GOT3 (cell line): ENCODE measurements at regions not wholly inside any gene's neighbourhood (a gene's known extent, or its start where the extent isn't known, plus 50 kb on each side); places are given as distances from the start of the nearest gene placed in this dataset.
"Not testable (repeated sequence)": the region's sequence is repeated elsewhere in the genome, so short reads cannot be mapped to it uniquely, and the experiment has no call there.

Source experiments
- DNase-seq: peaks from one replicate; lab custom pipeline; 2025; ENCODE audit warnings: mixed read lengths; lab: John Stamatoyannopoulos, UW

DNA sequence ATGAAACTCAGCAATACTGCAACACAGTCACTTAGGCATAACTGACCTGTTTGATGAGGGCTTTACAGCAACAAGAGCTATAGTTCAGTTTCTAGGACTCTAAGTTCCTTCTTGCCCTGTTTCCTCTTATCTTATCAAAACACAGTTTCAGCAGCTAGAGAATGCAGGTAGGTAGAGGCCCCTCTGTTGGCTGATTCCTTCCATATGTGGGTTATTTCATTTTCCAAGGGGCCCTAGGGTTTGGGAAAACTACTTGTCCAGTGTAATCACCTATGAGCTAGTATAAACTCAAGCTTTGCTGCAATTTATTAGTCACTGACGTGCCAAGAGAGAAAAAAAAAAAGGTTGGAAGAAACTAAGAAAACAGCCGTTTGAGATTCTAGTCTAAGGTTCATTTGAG, 607.7 kb upstream of the USP24 start:
- DNase-seq = no peak

DNA sequence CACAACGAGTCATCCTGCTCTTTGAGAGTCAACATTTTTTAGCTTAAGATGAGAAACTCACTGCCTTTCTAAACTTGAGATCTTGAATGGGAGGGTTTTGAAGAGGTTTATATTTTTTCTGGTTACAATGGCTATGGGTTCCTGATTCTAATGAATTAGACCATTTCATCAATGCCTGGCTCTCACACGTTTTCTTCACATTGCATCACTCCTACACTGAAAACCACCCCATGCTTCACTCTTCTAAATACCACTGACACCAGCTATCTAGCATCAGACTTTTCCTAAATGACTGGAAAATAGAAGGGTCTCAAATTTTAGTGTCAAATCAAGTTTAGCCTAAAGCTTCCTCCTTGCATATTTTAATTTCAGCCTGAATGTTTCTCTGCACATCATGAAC, 606.1 kb upstream of the USP24 start:
- DNase-seq = no peak

DNA sequence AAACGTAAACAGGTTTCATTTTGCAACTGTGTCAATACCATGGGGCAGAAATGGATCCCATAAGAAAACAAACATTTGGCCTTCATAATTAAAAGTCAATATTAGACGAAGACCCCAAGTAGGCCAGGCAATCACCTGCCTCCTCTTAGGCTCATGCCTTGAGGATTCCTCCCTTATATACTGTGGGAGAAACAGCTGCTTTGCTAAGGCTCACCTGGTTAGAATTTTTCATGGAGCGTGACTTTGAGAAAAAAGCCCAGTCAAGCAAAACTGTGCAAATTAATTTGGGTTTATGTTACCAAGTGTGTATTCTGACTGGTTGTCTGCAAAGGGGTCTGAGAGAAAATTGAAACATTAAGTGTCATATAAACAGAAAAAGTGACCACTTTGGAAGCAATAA, 605.3 kb upstream of the USP24 start:
- no peak for DNase-seq

DNA sequence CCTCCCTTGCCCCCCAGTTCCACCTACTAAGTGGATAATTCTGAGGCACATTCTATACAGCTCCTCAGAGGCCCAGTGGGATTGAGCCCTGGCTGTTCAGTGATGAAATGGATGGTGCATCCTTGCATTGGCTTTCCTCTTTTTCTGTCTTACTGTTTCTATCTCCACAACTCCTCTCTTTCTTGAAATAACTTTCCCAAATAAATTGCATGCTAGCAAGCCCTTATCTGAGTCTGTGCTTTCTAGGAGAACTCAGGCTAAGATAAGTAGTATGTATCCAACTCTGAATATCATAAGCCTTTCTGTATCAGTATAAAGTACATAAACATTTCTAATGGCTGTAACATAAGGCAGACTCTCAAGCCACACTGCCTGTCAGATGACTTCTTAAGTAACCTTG, 603.8 kb upstream of the USP24 start:
- DNase-seq = no peak

DNA sequence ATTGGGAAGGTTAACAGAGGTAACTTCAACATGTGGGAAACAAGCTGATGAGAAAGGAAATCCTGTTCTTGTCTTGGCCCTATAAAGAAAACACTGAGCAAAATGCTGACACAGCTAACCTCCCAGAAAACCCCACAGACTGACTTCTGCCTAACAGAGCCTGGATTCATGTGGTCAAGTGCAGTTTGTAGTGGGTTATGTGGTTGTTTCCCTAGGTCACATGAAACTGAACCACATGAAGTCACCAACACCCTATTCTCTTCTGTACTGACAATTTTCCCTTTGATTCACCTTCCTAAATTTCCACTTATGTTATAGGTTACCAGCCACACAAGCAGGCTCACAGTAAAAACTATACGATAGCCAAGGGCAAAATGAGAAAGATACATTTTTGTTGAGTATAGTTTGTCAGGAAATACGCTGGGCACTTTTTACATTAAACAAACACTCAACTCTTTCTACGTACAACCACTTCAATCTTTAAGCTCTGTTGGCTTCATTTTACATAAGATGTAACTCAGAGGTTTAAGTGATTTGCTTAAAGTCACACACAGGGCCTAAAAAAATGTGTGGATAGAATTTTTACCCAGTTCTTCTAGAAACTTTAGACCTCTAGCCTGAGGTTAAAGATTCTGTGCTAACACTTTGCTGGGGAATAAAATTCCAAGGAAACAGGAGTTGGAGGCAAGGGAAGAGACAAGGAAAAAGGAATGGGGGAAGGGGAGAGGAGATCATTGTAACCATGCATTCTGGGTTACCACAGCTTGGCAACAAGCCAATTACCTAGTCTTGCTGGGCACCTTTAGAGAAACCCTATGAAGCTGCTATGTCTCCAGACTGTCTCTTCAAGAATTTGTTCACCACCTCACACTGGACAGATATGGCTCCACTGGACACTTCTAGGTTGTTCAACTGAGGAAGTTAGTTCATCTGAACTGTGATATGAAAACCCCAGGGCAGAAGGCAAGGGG, 601.6 kb upstream of the USP24 start:
- DNase-seq = no peak

DNA sequence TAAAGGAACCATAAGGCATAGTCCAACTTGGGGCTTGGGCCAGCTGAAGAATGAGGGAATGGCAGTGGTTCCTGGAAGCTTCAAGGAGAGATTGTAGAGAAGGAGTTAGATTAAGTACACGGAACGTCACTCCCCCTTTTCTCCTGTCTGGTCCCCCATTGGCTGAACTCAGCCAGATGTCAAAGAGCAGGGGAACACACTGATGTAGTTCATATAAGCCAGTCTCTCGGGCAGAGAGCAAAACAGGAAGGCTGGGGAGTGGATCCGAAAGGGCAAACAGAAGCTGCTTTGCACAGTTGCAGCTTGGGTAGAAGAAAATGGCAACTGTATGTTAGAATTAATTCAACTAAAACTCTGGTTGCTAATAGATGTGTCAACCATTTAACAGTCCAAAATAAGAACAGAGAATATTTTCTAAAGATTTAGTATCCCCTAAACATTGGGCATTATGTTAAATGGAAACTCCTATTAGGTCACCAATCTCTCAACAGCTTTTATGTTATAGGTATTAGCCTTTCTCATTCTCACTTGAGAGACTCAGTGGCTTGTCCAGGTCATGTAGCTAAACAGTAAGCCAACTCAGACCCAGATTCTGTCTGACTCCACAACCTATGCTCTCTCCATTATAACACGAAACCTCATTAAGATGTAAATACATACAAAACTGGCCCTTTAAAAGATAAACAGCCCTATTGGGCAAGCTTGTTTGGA, 600.7 kb upstream of the USP24 start:
- DNase-seq = no peak

DNA sequence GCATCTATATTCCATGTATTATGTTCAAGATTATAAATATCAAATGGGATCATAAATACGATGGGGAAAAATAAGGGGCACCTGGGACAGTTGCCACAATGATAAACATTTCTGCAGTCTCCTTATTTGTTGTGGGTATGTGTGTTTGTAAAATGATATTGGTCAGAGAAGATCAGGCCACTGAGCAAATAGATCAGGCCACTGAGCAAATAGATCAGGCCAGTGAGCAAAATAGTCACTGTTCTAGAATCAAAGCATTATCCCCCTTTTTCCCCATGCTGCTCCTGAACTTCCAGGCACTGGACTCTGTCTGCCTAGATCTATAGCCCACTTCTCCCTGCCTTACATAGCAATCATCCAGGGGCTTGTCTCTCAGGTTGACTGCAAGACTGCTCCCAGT, 599.8 kb upstream of the USP24 start:
- no peak for DNase-seq

DNA sequence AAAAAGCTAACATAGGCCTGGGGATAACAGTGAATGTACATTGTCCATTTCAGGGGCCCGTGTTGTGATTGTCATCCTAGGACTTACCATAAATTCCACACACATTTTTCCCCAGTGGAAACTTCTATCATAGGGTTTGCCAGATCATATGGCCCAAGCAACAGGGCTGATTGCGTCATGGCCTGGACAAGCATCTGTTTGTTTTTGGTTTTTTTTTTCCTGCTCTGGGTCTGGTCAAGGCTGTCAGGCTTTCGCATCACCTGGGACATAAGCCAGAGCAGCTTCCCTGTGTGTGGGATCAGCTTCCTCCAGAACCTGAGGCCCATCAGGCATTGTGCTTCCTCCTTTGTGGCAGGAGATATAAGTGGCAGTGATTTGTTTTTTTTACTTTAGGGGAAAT, 598.5 kb upstream of the USP24 start:
- DNase-seq = no peak

DNA sequence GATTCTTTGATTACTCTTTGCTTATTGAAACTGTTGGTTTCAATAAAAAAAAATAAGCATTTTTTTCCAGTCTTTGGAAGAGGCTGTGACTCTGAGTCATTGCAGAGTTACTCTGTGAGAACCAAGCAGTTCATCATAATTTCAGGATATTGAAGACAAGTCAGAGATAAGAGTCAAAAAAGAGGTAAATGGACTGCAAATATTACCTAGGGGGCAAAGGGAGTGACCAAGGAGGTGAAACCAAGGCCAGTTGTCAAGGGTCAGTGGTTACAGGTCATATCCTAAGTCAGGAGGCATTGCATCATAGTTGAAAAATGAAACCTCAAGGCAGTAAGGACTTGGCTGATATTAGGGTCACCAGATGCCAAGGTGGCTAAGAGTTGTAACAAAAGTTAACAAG, 597.1 kb upstream of the USP24 start:
- no peak for DNase-seq

DNA sequence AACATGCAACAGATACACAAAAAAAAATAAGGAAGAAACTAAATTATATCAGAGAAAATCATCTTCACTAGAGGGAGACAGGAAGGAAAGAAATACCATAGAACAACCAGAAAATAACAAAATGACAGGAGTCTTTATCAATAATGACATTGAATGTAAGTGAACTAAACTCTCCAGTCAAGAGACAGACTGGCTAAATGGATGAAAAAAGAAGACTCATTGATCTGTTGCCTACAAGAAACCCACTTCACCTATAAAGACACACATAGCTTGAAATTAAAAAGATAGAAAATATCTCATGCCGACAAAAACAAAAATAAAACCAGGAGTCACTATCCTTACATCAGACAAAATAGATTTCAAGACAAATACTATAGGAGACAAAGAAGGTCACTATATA, 593.1 kb upstream of the USP24 start:
- no peak for DNase-seq

DNA sequence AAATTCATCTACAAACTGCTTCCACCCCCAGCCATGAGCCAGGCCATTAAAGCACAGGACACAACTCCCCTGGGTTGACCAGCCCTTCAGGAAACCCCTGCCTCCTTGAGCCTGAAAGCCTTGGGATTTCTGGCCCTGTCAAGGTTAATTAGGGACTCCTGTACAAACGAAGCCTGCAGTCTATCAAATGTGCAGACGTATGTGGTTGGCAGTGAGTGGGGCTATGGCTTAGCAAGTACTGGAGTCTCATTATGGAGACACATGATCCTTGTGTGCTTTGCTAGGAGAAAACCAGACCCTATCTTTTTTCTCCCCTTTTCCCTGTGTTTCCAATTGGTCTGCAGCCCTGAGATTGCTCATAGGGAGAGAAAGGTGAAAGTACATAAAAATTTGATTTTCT, 588.3 kb upstream of the USP24 start:
- DNase-seq = no peak

DNA sequence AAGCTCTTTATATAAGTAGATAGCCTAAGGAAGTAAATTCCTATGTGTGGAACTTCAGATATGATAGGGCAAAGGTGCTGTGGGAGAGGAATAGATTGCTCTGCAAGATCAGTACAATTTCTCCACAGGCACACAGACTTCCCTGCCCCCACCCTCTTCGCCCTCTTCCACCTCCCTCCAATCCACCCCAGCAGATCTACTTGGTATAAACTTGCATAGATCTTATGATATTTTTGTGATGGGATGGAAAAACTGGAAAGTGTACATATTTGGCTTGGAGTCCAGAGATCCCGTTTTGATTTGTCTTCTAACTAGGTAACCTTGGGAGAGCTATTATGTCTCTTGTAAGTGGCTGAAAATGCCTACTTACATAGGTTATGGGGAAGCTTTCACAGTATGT, 586.3 kb upstream of the USP24 start:
- DNase-seq = no peak

DNA sequence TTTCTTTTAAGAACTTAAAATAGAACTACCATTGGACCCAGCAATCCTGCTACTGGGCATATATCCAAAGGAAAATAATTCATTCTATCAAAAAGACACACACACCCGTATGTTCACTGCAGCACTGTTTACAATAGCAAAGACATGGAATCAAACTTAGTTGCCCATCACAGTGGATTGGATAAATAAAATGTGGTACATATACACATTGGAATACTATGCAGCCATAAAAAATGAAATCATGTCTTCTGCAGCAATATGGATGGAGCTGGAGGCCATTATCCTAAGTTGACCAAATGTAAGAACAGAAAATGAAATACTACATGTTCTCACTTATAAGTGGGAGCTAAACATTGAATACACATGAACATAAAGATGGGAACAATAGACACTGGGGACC, 585.3 kb upstream of the USP24 start:
- no peak for DNase-seq

DNA sequence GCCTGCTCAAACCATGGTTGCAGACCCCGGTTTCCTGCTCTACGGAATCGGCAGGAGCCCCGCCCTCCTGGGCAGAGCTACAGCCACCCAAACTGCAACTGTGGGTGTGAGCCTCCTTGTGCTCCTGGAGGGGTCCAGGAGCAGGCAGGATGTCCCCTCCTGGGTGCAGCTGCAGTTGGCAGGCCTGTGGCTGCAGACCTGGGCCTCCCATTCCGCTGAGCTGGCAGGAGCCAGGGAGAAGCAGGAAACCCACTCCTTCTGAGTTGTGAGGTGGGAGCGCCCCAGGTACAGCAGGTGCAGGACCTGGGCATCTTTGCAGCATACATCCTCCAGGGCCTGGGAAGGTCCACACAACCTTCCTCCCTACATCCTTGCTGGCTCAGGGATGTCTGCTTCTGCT, 578.7 kb upstream of the USP24 start:
- no peak for DNase-seq

DNA sequence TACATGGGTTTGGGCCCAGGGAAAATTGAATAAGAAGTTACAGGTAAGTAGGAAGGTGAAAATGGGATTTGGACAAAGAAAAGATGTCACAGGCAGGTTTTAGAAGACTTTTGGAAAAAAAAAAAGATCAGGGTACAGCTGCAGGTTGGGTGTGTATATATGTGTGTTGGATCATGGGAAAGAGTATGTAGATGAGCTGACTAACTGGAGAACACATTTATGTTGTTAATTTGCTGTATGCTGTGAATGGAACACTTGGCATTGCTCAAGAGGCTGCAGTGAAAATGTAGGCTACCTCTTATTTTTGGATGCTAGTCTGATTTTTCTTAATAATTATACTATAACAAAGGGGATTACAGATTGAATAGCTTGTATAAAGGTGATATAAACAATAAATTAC, 577.7 kb upstream of the USP24 start:
- DNase-seq = no peak

DNA sequence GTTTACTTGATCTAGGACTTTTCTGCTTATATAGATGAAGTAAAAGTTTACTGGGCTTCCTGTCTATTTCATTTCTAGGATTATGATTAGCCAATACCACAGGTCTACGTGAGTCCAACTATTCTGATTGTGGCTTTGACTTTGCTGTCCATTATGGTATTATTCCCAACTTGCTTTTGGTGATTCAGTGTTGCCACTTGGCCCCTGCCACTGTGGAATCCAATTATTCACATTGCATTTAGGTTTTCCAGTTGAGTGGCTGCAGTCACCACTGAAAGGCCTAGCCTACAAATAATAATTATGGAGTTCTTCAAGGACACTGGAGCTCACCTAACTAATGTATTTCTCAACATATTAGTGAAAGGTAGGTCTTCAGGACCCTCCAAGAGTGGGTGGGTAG, 574.3 kb upstream of the USP24 start:
- no peak for DNase-seq

DNA sequence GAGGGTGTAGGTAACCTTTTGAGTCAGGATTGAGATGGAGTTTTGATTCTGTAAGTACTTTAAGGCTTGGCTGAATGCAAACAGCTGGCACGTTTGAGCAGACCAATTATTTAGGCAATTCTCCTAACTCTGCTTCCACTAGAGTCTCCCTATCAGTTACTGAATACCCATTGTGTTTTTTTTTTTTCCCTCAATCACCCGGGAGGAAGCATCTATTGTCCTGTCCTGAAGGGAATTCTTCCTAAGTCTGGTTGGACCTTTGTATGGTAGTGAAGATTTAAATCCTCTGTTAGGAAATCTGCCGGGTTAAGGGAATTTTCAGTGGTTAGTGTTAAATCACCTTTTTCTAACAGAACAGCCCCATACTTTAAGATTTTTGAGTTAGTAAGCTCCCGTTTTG, 571.2 kb upstream of the USP24 start:
- DNase-seq = no peak

DNA sequence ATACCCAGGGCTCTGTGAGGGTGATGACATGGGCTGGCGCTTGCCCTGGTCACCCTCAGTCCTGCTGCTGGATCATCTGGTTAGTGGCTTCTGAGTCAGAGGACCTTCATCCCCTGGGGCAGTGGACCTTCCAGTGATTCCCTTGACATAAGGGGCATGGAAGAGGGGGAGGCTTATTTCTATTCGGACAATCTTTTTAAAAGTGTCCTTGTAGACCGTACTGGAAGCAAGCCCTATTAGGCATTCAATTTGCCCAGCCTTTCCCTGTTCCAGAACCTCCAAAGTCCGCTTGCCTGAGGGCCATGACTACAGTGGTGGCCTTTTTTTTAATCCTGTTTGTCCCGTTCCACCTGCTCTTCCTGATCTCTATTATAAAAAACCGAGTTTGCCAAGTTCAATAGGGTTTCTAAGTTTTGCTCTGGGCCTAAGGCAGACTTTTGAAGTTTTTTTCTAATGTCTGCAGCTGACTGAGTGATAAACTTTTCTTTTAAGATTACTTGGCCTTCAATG, 569.8 kb upstream of the USP24 start:
- not testable (repeated sequence) for DNase-seq

DNA sequence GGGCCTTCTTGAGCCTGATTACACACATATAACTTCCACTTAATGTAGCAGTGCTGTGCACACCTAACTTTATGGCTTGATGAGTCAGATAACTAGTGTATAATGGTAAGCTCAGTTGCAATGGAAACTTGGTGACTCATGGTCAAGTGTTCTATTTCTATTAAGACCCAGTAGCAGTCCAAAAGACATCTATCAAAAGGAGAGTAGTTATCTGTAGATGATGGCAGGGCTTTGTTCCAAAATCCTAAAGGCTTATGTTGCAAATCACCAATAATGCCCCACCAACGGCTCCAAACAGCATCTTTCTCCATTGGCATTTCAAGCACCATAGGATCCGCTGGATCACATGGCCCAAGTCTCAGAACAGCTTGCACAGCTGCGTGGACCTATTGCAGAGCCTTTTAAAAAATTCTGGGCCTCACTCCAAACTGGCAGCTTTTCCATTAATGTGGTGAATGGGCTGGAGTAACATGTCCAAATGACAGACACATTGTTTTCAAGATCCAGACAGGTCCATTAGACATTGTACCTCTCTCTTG, 566.8 kb upstream of the USP24 start:
- DNase-seq = no peak

DNA sequence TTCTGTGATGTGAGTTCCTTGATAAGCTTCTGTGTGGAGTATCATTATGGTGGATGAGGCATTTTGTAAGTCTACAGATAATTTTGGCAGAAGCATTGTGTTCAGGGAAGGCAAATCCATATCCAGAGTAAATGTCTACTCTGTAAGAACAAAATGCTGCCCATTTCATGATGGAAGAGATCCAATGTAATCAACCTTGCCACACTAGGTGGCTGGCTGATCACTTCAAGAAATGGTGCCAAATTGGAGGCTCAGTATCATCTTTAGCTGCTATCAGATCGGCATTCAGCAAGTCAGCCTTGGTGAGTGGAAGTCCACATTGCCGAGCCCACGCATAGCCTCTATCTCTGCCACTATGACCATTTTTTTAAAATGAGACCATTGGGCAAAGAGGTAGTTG, 565.8 kb upstream of the USP24 start:
- no peak for DNase-seq

DNA sequence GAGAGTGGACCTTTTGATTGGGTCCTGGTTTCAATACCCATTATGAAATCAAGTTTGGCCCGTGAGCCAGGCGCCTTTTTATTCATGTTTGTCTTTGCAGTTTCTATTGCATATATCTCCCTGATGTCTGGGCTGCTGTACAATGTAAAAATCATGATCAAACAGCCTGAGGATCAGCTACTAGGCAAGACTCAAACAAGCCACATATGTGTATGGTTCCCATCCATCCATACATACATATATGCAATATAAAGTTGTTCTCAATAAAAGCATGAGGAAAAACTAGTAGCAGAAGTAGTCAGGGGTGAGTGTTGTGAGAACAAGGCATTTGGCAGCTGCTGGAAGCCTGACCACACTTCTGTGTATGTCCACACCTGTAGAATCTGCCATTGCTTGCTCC, 562.4 kb upstream of the USP24 start:
- no peak for DNase-seq

DNA sequence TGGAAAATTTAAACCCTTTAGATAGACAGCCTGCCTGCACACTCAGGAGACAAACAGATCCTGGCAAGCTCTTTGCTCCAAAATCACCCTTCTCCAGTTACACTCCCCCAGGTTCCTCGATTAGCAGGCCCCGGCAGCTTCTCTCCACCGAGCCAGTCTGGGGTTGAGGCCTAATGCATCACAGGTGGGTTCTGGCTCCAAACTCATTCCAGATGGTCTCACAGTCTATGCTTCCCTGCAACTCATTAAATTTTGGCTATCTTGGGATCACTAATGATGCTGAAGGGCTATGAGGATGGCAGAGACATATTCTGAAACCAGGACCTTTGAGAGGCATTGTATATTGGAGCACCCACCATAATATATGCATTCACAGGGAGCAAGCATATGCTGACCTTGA, 559.8 kb upstream of the USP24 start:
- DNase-seq = no peak

DNA sequence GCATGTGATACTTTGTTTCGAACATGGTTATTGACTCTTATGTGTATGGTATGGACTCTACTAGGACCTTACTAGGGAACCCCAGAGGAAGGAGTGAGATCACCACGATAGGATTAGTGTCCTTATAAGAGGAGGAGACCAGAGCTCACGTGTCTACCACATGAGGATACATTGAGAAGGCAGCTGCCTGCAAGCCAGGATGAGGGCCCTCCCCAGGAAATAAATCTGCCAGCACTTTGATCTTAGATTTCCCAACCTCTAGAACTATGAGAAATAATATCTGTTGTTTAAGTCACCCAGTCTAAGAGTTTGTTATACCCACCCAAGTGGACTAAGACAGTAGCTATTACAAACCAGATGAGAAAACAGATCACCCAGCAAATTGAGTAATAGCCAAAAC, 559.3 kb upstream of the USP24 start:
- no peak for DNase-seq
